Fibroblast of skin of scalp (primary cell): ENCODE measurements at regions not wholly inside any gene's neighbourhood (a gene's known extent, or its start where the extent isn't known, plus 50 kb on each side); places are given as distances from the start of the nearest gene placed in this dataset.
A peak's percentile ranks its signal among the peaks of the same experiment; 100 is the strongest.

Experiments
- DNase-seq: peaks from one replicate; pipeline ENCODE4 v3.0.0-alpha.2; 2013

DNA sequence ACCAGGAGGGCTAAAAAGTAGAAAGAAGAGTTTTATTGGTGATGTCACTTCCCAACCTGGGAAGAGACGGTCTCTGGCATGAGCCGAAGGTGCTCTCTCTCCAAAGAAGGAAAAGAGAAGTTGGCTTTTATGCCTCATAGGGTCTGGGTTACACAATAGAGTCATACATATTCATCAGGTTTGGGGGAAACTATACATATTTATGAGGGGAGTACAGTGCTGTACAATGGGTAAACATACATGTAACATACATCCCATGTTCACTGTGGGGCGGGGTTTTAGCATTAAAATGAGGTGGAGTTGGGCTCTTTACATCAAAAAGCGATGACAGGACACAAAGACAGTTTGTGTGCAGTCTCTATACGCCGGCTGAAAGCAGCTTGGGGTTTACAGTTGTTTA is 701.7 kb downstream of the TYW1 start:
- DNase-seq = no peak

DNA sequence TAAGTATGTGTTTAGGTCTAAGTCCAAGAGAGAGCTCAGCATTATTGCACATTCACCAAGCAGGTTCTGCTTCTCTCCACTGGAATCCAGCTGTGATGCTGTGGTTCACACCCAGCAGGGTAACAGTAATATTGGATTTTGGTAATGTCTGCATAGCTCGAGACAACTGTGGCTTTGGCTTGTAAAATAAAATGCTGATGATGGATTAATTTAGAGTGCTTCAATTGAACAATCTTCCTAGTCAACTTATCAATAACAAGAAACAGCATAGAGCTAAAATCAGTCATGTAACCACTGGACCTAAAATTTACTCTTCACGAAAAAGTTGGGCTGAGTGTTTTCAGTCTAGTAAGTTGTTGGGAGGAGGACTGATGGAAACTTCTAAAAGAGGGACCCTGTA is 709.2 kb downstream of the TYW1 start:
- no peak for DNase-seq

DNA sequence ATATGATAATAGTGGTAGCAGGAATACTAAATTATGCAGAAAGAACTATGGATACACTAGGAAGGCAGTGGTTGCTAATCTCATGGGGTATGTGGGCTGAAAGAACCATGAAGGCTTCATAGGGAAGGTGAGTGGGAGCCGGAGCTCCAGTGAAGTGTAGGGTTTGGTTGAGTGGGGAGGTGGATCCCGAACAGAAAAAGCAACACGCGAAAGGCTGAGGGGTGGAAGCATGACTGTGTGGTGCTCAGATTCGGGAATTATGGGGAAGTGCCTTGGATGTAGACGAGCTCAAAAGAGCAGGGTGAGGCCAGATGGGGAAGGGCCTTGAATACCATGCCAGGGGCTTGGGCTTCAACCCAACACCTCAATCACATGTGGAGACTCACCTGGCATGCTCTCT is 715.1 kb downstream of the TYW1 start:
- DNase-seq = no peak

DNA sequence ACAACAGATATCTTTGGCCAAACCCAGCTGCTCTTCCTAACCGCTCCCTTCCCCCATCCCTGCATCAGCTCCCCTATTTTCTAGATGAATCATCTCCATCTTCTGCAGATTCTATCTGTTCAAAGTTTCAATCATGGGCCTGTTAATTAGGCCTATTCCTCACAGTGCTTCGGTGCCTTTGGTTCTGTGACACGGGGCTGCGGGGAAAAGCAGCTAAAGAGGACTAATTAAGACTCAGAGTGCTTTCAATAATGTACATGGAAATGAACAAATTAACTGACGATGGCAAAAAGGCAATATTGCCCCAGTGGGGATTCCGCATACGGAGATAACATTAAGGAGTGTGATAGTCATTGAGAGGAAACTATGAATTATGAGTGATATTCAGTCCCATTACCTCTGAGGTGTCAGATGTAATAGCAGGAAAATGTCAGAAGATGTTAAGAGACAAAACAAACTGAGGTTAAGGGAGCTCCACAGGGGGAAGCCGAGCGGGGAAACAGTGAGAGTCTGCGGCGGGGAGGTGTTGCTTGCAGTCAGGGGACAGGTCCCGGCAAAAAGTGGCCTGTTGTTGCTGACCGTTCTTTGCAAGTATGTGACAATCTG is 716.9 kb downstream of the TYW1 start:
- DNase-seq = no peak

DNA sequence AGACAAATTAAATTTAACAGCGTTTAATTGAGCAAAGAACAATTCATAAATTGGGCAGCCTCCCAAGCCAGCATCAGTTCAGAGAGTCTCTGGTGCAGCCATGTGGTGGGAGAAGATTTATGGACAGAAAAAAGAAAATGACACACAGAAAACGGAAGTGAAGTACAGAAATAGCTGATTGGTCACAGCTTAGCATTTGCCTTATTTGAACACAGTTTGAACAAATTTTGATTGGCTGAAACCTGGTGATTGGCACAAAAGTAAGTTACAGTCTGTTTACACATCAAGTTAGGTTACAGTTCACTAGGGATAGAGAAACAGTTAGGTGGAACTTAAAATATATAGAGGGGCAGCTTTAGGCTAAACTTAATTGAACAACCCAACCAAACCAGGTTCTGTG is 720.1 kb downstream of the TYW1 start:
- DNase-seq = no peak

DNA sequence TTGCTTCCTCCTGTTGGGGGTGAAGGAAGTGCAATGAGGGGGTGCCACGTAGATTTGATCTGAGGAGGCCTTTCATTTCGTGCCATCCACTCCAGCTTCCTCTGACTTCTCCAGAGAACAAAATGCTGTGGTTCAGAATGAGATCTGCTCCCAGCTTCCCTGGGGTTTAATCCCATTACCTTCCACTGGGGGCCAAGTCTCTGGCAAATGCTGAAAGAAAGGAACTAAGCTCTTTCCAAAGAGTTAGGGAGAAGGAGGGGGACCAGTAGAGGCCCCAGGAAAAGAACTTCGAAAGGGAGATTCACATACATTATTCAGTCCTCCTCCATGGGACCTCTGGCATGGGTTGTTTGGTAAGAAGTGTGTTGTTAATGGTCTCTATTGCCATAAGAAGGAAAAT is 727.0 kb downstream of the TYW1 start:
- no peak for DNase-seq

DNA sequence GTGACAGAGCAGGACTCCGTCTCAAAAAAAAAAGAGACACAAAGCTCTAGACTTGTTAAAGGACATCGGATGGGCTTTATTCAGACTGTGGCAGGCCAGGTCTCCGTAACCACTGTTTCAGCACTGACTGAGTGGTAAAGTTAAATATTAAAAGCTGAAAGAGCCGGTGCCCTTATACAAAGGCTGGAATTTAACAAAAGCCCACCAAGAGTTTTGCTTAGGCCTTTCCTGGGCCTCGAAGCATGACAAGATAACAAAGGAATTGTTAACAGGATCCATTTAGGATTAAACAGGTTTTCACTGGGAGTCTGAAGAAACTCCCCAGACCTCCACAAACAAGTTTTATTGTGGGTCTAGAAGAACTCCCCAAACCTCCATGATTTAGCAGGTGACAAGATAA is 727.8 kb downstream of the TYW1 start:
- DNase-seq = no peak

DNA sequence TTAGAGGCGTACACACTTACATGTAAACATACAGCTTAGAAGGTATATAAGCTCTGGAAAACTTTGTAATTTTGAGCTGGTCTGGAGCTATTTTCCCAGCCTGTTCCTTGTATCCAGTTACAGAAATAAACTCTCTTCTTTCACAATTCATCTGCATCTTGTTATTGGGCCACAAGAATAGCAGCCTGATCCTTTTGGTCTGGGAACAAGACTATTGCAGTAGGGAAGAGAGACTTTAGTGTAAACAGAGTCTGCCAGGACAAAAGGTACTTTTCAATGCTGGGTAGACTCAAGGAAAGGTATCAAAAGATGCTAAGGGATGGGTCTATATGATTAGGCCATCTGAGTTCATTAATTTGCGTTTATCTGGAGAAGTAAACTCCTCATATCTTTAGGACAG is 728.3 kb downstream of the TYW1 start:
- no peak for DNase-seq

DNA sequence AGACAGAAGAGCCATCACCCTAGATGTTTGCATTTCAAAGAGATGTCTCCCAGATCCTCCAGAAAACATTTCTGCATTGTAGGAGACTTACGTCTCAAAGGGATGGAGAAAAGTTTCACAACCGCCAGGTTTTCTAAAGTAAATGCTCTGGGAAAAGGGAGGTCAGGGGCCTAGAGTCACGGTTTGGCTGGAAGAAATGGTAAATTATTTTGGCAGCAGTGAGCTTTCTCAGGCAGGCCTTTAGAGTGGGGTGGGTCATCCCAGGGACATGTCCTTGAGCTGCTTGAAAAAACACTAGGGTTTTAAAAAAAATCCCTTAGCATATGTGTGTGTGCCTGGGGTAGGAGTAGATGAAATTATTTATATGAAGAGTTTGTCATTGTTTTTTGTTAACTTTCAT is 728.8 kb downstream of the TYW1 start:
- DNase-seq = no peak

DNA sequence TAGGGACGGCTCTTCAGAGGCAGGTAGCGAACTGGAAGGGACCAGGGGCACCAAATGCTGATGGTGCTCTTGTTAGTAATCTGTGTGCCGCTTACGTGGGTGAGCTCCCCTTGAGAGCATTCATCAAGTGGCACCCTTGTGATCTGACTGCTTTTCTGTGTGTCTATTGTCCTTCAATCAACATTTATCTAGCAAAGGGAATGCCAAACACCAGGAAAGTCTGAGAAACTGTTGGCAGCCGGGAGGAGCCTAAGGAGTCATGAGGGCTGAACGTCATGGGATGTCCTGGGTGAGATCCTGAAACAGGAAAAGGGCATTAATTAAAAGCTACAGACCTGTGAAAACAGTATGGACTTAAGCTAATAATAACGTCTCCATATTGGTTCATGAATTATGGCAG is 733.1 kb downstream of the TYW1 start:
- DNase-seq = no peak

DNA sequence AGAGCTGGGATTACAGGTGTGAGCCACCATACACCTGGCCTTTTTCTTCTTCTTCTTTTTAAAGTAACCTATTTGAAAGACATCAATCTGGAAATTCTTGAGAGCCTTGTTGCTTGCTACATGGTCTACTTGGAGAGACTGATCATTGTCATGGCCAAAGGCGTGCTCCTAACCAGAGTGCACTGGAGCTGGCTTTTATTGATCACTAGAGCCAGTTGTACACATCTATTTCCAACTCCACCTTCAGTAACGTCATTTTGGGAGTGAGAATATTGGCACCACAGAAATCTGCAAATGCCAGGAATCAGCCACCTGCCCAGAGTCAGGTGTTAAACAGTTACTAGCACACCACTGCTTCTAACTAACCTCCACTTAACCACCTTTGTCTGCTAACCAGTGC is 735.1 kb downstream of the TYW1 start:
- no peak for DNase-seq

DNA sequence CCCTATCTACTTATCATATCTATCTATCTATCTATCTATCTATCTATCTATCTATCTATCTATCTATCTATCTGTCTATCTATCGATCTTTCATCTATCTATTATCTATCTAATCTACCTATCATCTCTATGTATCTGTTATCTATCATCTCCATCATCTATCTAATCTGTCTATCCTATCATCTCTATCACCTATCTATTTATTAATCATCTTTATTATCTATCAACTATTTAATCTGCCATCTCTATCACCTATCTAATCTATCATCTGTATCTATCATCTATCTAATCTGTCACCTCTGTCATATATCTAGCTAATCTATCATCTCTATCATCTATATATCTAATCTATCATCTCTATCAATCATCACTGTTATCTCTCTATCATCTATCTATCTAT is 736.3 kb downstream of the TYW1 start:
- no peak for DNase-seq

DNA sequence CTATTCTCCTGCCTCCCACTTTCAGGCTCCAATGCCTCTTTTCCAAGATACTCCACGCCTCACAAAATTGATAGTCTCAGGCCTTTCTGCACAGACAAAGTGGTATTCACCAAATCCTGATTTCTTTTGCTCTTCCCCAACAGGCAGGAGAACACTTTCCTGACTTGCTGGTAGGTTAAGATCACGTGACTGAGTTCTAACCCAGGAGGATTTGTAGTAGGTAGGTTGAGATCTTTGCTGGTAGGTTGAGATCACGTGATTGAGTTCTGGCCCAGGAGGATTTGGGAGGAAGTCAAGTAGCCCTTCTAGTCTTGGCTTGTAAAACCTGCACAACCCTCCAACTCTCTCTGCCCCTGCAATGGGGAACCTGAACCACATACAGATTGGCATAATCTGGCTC is 741.5 kb downstream of the TYW1 start:
- DNase-seq = no peak

DNA sequence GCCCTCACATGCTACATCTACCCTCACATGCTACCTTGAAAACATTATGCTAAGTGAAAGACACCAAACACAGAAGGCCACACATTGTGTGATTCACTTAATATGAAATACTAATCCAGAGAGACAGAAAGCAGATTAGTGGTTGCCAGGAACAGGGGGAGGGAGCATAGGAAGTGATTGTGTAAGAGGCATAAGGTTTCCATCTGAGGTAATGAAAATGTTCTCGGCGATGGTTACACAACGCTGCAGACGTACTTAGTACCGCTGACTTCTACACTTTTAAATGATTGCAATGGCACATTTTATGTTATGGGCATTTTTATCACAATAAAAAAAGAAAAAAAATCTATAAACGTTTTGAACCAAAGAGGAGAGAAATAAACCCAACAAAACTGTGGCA is 742.3 kb downstream of the TYW1 start:
- no peak for DNase-seq

DNA sequence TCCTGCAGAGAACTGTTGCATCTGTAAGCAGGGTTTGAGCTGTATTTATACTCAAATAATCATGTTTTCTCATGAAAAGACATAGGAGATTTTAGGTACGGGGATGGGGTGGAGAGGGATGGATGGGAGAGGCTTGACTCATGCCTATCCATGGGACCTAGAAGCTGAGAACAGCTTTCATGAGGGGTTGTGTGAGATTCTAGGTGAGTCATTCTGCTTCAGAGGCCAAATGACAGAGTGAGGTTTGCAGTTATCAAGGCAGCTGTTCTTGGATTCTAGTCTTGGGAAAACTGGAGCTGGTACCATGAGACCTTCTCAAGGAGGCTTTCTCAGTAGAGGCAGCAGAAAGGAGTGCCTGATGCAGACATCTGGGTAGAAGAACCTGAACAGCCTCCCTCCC is 746.9 kb downstream of the TYW1 start:
- DNase-seq = no peak

DNA sequence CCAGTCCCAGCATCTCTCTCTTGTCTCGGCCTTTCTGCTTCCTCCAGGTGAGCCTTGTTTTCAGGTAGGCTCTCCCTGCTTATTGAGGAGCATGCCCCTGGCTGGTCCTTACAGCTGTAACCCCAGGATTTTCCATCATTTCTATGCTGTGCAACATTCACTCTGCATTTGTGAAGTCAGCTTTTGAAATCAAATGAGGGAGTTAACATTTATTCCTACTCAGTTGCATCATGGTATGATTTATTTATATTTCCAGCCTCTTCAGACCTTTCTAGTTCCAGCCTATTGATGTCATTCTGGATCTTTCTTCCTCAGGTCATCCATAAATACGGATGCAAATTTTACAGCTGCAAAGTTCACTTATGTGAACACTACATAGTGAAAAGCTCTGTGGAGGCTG is 755.6 kb downstream of the TYW1 start:
- no peak for DNase-seq

DNA sequence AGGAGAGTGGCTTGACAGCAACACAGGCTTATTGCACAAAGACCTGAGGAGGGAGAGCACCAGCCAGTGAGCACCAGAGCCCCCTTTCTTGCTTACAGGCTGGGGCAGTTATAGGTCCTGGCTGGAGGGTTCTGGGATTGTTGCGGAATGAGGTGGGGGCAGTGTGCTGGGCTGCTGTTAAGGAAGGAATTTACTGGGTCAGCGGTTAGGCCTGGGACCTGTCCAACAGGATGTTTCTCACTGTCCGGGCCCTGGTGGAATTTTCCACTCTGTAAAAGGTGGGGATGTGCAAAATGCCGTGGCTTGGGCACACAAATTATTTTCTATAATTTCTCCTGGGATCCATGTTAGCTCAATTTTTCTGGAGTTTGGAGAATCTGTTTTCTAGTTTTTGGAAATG is 757.3 kb downstream of the TYW1 start:
- peak; percentile 7 for DNase-seq

DNA sequence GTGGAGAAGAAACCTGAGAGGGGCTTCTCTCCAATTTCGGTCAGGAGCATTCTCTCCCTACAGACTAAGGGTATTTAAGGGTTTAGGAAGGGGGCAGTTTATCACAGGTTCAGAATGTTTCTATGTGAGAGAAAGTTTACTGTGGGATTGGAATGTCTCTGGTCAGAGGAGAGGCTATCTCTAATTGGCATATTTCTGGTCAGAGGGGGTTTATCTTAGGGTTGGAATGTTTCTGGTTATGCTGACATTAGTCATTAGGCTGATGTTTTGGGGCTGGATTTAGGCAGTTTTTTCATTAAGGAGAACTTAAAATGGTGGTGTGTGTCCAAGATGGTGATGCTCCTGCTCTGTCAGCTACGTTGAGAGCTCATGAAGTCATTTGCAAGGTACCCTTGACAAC is 758.0 kb downstream of the TYW1 start:
- DNase-seq = peak; percentile 33

DNA sequence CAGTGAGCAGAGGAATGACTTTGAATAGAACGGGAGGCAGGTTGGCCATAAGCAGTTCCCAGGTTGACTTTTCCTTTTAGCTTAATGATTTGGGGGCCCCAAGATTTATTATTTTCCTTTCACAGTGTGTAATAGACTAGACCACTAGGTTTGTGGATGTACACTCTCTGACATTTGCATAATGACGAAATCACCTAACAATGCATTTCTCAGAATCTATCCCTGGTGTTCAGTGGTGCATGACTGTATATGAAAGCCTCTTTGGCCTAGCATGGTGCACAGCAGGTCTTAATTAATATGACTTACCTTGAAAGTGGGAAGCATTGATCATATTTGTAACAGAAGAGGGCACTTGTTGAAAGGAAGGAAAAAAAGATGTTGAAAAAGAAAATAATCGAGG is 761.9 kb downstream of the TYW1 start:
- no peak for DNase-seq

DNA sequence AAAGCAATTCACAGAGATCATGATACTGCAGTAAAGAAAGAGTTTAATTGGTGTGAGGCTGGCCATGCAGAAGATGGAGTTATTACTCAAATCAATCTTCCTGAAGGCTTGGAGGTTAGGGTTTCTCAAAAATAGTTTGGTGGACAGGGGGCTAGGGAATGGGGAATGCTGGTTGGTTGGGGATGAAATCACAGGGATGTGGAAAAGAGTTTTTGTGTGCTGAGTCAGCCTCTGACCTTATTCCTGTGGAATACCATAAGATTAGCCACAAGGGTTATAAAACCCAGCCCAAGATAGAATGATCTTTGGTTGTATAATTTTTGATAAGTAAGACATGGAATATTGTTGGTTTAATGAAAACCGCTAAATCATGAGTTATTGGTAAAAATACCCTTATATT is 764.3 kb downstream of the TYW1 start:
- DNase-seq = peak; percentile 43

DNA sequence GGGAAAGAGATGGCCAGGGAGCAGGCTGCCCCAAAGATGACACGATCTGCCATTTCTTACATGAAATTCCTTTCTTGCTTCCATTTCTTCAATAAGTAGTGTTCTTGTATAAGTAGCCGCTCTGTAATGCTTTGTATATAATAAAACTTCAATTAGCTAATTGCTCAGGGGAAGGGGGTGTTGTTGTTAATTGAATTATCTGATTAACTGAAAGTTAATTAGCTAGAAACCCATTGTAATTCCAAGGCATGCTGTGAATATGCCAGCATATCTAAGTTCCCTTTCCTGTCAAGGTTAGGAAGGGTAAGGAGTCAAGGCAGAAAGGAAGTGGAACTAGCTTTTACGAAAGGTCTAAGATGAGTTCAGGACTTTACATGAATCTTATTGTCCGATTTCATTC is 765.9 kb downstream of the TYW1 start:
- no peak for DNase-seq

DNA sequence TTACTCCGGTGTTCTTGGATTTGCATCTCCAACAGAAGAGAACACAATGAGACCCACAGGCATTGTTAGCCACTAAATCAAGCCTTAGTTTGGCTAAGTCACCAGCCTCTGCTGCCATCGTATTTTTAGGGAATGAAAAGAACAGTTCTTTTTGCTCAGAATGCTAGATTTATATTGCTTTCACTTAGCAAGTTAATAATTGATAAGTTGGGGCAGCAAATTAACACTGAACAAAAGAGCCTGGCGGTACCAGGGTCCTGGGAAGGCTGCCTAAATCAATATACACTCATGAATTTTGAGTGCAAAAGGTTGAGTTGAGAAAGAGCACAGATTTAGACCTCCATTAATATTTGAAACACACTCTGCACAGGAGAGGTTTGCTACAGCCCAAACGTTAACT is 767.7 kb downstream of the TYW1 start:
- DNase-seq = no peak

DNA sequence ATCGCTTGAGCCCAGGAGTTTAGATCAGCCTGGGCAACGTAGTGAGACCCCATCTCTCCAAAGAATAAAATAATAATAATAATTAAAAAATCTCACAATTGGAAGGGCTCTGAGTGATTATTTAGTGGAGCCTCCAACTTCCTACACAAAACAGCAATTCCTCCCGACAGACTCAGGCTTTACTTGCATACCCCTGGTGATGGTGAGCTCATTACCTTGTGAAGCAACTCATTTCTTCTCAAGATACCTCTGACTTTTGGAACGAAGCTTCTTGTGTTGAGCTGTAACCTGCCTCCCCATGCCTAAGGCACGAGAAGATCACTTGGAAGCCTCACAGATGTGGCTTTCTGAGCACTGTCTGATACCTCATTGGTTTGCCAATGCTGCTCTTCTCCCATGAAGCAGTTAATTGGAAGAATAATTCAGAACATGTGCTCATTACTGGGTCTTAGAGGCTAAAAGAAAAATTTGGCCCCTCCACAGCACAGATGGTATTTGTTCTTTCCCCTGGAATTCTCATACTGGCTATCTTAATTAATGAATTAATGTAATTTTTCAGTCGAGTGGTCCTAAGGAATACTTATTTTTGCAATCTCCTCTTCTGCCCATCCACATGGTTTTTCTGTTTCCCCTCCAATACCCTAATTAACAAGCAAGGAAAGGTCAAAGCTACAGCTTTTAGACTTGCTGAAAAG is 769.0 kb downstream of the TYW1 start:
- DNase-seq = no peak

DNA sequence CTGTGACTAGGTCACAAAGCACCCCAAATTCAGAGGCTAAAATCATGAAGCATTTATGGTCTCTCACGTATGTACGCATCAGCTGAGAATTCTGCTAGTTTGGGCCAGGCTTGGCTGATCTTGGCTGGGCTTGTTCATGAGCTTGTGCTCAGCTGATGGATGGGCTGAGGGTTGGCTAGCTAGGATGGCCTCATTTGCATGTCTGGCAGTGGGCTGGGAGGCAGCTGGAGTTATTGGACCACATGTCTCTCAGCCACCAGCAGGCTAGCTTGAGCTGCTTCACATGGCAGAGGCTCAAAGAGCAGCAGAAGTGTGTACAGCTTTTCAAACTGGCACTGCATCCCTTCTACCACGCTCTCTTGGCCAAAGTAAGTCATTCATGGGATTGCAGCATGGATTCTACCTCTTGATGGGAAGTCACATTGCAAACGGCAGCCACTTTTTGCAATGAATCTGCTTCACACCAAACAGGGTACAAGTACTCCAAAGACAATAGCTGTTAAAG is 770.3 kb downstream of the TYW1 start:
- DNase-seq = no peak
